ENCODE measurements at regions not wholly inside any gene's neighbourhood (a gene's known extent, or its start where the extent isn't known, plus 50 kb on each side); places are given as distances from the start of the nearest gene placed in this dataset.

- no peak for TF ChIP-seq CTCF (IDR thresholded peaks at IDR 0.05)
- no peak for TF ChIP-seq EZH2 (IDR thresholded peaks at IDR 0.05; ENCODE audit: borderline replicate concordance, insufficient read depth, low read depth, low read length, poor library complexity, severe bottlenecking)
Observed at GRCh38 chr10:44828508-44829142, 82.5 kb upstream of the TMEM72 start.

Measured in B cell (primary cell).